DMS153 treated with DMSO at 0.1 percent for 48 hours (cell line): ENCODE measurements at regions not wholly inside any gene's neighbourhood (a gene's known extent, or its start where the extent isn't known, plus 50 kb on each side); places are given as distances from the start of the nearest gene placed in this dataset.
"Not testable (repeated sequence)": the region's sequence is repeated elsewhere in the genome, so short reads cannot be mapped to it uniquely, and the experiment has no call there.

Experiments used
- DNase-seq: peaks from one replicate; lab custom pipeline; 2025; ENCODE audit not compliant: unreplicated experiment; lab: John Stamatoyannopoulos, UW

GRCh38 chr16:5160010-5160409, 62.4 kb upstream of the EEF2KMT start:
- not testable (repeated sequence) for DNase-seq

- DNase-seq = not testable (repeated sequence)
These were observed 61.9 kb upstream of the EEF2KMT start for GRCh38 chr16:5159537-5159936.

GRCh38 chr16:5158494-5158893, 60.9 kb upstream of the EEF2KMT start:
- DNase-seq = no peak

- not testable (repeated sequence) for DNase-seq
These were observed 58.9 kb upstream of the EEF2KMT start for GRCh38 chr16:5156486-5156885.

GRCh38 chr16:5154006-5154405, 56.4 kb upstream of the EEF2KMT start:
- DNase-seq = not testable (repeated sequence)

- not testable (repeated sequence) for DNase-seq
These were observed 53.8 kb upstream of the EEF2KMT start for GRCh38 chr16:5151409-5151808.
